ENCODE measurements at regions not wholly inside any gene's neighbourhood (a gene's known extent, or its start where the extent isn't known, plus 50 kb on each side); places are given as distances from the start of the nearest gene placed in this dataset.
"Not testable (repeated sequence)": the region's sequence is repeated elsewhere in the genome, so short reads cannot be mapped to it uniquely, and the experiment has no call there.

GRCh38 chr19:30066781-30067759, 125.0 kb downstream of the URI1 start:
- no peak for DNase-seq (ENCODE audit: low read depth in 3 of 3)

- DNase-seq (ENCODE audit: low read depth in 3 of 3) = not testable (repeated sequence)
Observed at GRCh38 chr19:30067956-30068506, 126.0 kb downstream of the URI1 start.

- no peak for DNase-seq (ENCODE audit: low read depth in 3 of 3)
Observed at GRCh38 chr19:30068528-30069395, 126.7 kb downstream of the URI1 start.

- no peak for DNase-seq (ENCODE audit: low read depth in 3 of 3)
Observed at GRCh38 chr19:30069535-30070197, 127.6 kb downstream of the URI1 start.

GRCh38 chr19:30070198-30070967, 128.3 kb downstream of the URI1 start:
- no peak for DNase-seq (ENCODE audit: low read depth in 3 of 3)

GRCh38 chr19:30070968-30071632, 129.1 kb downstream of the URI1 start:
- DNase-seq (ENCODE audit: low read depth in 3 of 3) = no peak

GRCh38 chr19:30071871-30072270, 129.8 kb downstream of the URI1 start:
- DNase-seq (ENCODE audit: low read depth in 3 of 3) = no peak

- DNase-seq (ENCODE audit: low read depth in 3 of 3) = no peak
Observed at GRCh38 chr19:30073152-30074000, 131.3 kb downstream of the URI1 start.

- no peak for DNase-seq (ENCODE audit: low read depth in 3 of 3)
Observed at GRCh38 chr19:30074096-30074495, 132.1 kb downstream of the URI1 start.

- DNase-seq (ENCODE audit: low read depth in 3 of 3) = no peak
Observed at GRCh38 chr19:30074741-30075715, 133.0 kb downstream of the URI1 start.

GRCh38 chr19:30076101-30076551, 134.1 kb downstream of the URI1 start:
- no peak for DNase-seq (ENCODE audit: low read depth in 3 of 3)

GRCh38 chr19:30076751-30077670, 135.0 kb downstream of the URI1 start:
- no peak for DNase-seq (ENCODE audit: low read depth in 3 of 3)

GRCh38 chr19:30077851-30078355, 135.9 kb downstream of the URI1 start:
- DNase-seq (ENCODE audit: low read depth in 3 of 3) = no peak

- DNase-seq (ENCODE audit: low read depth in 3 of 3) = no peak
Observed at GRCh38 chr19:30078381-30078910, 136.4 kb downstream of the URI1 start.

- DNase-seq (ENCODE audit: low read depth in 3 of 3) = no peak
Observed at GRCh38 chr19:30079200-30079599, 137.2 kb downstream of the URI1 start.

GRCh38 chr19:30082168-30082567, 140.1 kb downstream of the URI1 start:
- no peak for DNase-seq (ENCODE audit: low read depth in 3 of 3)

Data from stimulated activated CD4-positive, alpha-beta T cell treated with anti-CD3 and anti-CD28 coated beads, TNF-alpha, amount 100 ng/mL, for 4 hours (primary cell).